Activated CD8-positive, alpha-beta memory T cell treated with anti-CD3 and anti-CD28 coated beads for 4 hours (primary cell): ENCODE measurements at regions not wholly inside any gene's neighbourhood (a gene's known extent, or its start where the extent isn't known, plus 50 kb on each side); places are given as distances from the start of the nearest gene placed in this dataset.

Source experiments
- DNase-seq, 2 donors: peaks; one replicate each; pipeline ENCODE4 v3.0.0-alpha.2; 2020; ENCODE audit warnings: low read depth in 2 of 2

GRCh38 chr12:75564398-75564797 is 53.0 kb upstream of the KRR1 start:
- DNase-seq, result no peak

- DNase-seq, result no peak
These were observed 51.9 kb upstream of the KRR1 start for GRCh38 chr12:75563351-75563750.

GRCh38 chr12:75561921-75562320 is 50.5 kb upstream of the KRR1 start:
- DNase-seq, result no peak
